Neural progenitor cell (in vitro differentiated cells): ENCODE measurements at regions not wholly inside any gene's neighbourhood (a gene's known extent, or its start where the extent isn't known, plus 50 kb on each side); places are given as distances from the start of the nearest gene placed in this dataset.

Source experiments
- CTCF ChIP-seq: fragments of 200-600 bp; sonication (generic); IDR thresholded peaks from 2 replicates; pipeline ENCODE4 v1.5.1; 2017; ENCODE audit warnings: antibody characterized with exemption, mild to moderate bottlenecking
- EZH2phosphoT487 ChIP-seq: fragments of 200-600 bp; sonication (generic); IDR thresholded peaks from 2 replicates; pipeline ENCODE4 v1.6.1; 2017; ENCODE audit warnings: antibody characterized with exemption

GRCh38 chr4:62523256-62523655, 1323.1 kb downstream of the ADGRL3 start:
- TF ChIP-seq CTCF = no peak
- no peak for TF ChIP-seq EZH2phosphoT487
